ENCODE measurements at regions not wholly inside any gene's neighbourhood (a gene's known extent, or its start where the extent isn't known, plus 50 kb on each side); places are given as distances from the start of the nearest gene placed in this dataset.

- TF ChIP-seq CTCF (conservative IDR thresholded peaks at IDR 0.05 in 1 of 2, IDR thresholded peaks at IDR 0.05 in 1 of 2; ENCODE audit: low read depth in 1 of 2, low read length in 2 of 2): no peak
- TF ChIP-seq EZH2 (IDR thresholded peaks at IDR 0.05; ENCODE audit: low read length, missing control alignments): no peak
These were observed 97.0 kb upstream of the SVIL start for GRCh38 chr10:29731760-29732159.

All from fibroblast of lung (primary cell).